Activated naive CD8-positive, alpha-beta T cell treated with anti-CD3 and anti-CD28 coated beads, Interleukin-2, amount 10 ng/mL, durations not matched to agents 7 days and 5 days (primary cell): ENCODE measurements at regions not wholly inside any gene's neighbourhood (a gene's known extent, or its start where the extent isn't known, plus 50 kb on each side); places are given as distances from the start of the nearest gene placed in this dataset.
"Not testable (repeated sequence)": the region's sequence is repeated elsewhere in the genome, so short reads cannot be mapped to it uniquely, and the experiment has no call there.

Source experiments
- ATAC-seq: fragments of 150-1000 bp; cut with Tn5 transposase; one replicate; pipeline ENCODE4 v1.10.0; 2021; ENCODE audit warnings: low read depth, moderate library complexity
- POLR2A ChIA-PET: fragments of 350-600 bp; sonication (Branson Sonifier 250); formaldehyde crosslinking; loops from one replicate; lab custom pipeline; 2021; ENCODE audit warnings: antibody characterized with exemption; lab: Charles Lee
- DNase-seq: peaks from one replicate; pipeline ENCODE4 v3.0.0; 2021
- H3K27ac Mint-ChIP-seq: one replicate; pipeline ENCODE4 v1.8.0; 2022; ENCODE audit warnings: mild to moderate bottlenecking, mixed read lengths
- H3K27me3 Mint-ChIP-seq: one replicate; pipeline ENCODE4 v1.8.0; 2022; ENCODE audit warnings: mild to moderate bottlenecking, moderate library complexity, mixed read lengths
- H3K36me3 Mint-ChIP-seq: one replicate; pipeline ENCODE4 v1.8.0; 2021; ENCODE audit warnings: mild to moderate bottlenecking, mixed read lengths
- H3K4me1 Mint-ChIP-seq: one replicate; pipeline ENCODE4 v1.8.0; 2021; ENCODE audit warnings: mixed read lengths
- H3K4me3 Mint-ChIP-seq: one replicate; pipeline ENCODE4 v1.8.0; 2022; ENCODE audit warnings: mild to moderate bottlenecking, moderate library complexity, mixed read lengths
- H3K9me3 Mint-ChIP-seq: one replicate; pipeline ENCODE4 v1.8.0; 2021; ENCODE audit warnings: mixed read lengths

DNA sequence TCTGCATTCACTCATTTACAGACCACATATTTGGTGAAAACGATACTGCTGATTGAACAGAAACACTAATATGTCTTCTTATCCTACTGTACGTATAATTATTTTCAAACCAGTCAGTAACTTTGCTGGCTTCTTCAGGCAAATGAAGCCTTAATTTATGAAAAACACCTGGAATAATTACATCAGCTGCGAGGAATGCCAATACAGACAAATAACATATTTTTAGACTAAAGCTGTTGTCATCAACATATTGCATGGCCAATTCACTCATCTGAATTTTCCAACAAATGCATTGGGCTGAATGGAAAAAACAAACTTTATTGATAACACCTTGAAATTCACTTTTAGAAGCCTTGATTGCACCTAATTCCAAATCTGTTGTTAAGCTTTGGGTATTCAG lies 165.9 kb downstream of the HLX start:
- H3K4me3 Mint-ChIP-seq = no peak overlapping the region
- POLR2A ChIA-PET = no interaction called here
- no peak overlapping the region for H3K27ac Mint-ChIP-seq
- H3K9me3 Mint-ChIP-seq = peaks cover 2% of the 10 kb centered on the region
- no peaks in the 10 kb centered on the region for H3K27me3 Mint-ChIP-seq
- no peak for DNase-seq
- H3K36me3 Mint-ChIP-seq = no peaks in the 10 kb centered on the region
- H3K4me1 Mint-ChIP-seq = no peaks in the 10 kb centered on the region
- ATAC-seq = no peak

DNA sequence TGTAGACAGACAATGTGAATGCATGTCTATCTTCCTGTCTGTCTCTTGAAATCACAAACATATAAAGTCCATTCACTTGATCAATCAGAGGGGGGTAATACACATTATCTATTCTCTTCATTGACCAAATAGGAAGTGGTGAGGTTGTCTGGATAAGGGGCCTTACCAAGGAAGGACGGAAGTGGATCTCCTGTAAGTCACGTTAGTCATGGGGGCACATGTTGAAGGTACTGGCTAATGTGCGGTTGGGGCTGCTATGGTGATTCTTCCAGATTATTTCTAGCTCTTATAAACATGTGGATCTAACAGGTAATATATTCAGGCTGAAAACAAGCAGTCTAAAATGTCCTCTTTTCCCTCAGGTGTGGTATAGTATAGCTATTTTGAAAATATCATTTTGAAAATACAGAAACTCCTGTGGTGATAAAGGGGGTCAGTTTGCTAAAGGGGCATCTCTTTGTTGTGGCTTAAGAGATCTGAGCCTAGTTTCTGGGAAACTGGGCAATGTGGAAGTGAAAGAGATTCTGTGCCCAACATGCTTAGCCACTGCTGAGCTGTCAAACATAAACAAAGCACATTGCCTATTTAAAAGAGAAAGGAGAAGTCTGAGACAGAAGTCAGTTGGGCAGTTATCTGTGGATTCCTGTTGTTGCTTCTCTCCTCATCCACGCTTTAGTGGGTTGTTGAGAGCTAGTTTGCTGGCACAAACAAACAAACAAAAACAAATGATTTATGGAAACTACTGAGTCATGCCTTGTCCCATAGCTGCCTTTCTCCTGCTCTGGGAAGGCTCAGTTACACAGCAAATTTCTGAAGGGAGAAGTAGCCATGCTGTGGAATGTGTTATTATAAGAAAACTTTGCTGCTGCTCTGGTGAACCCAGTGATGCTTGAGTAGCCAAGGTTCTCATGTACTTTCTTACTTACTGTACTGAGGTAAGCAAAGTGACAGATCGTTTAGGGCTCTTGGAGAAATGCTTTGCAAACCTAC lies 166.9 kb downstream of the HLX start:
- no peak overlapping the region for H3K4me3 Mint-ChIP-seq
- POLR2A ChIA-PET = no interaction called here
- H3K4me1 Mint-ChIP-seq = no peaks in the 10 kb centered on the region
- H3K27me3 Mint-ChIP-seq = peaks cover 3% of the 10 kb centered on the region
- H3K36me3 Mint-ChIP-seq = no peaks in the 10 kb centered on the region
- ATAC-seq (no peak), DNase-seq (no peak)
- no peak overlapping the region for H3K27ac Mint-ChIP-seq
- H3K9me3 Mint-ChIP-seq = peaks cover 2% of the 10 kb centered on the region

DNA sequence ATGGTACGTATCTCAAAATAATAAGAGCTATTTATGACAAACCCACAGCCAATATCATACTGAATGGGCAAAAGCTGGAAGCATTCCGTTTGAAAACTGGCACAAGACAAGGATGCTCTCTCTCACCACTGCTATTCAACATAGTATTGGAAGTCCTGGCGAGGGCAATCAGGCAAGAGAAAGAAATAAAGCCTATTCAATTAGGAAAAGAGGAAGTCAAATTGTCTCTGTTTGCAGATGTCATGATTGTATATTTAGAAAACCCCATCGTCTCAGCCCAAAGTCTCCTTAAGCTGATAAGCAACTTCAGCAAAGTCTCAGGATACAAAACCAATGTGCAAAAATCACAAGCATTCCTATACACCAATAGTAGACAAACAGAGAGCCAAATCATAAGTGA lies 172.1 kb downstream of the HLX start:
- H3K9me3 Mint-ChIP-seq, ATAC-seq, DNase-seq, H3K36me3 Mint-ChIP-seq, H3K4me3 Mint-ChIP-seq, H3K27ac Mint-ChIP-seq, H3K27me3 Mint-ChIP-seq, POLR2A ChIA-PET, H3K4me1 Mint-ChIP-seq: not testable (repeated sequence)

DNA sequence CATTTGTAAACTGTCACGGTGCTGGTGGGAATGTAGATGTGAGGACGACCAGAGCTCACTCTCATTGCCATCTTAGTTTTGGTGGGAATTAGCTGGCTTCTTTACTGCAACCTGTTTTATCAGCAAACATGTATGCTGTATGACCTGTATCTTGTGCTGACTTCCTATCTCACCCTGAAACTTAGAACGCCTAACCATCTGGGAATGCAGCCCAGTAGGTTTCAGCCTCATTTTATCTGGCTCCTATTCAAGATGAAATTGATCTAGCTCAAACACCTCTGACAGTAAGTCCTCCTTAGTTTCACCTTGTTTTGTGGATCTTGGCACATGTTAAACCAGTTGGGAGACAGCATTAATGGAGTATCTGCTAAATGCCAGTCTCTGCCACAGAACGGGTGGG lies 174.6 kb downstream of the HLX start:
- no peak for ATAC-seq
- no peaks in the 10 kb centered on the region for H3K4me1 Mint-ChIP-seq
- no peak overlapping the region for H3K4me3 Mint-ChIP-seq
- H3K36me3 Mint-ChIP-seq = no peaks in the 10 kb centered on the region
- peaks cover 5% of the 10 kb centered on the region for H3K27me3 Mint-ChIP-seq
- POLR2A ChIA-PET = no interaction called here
- peaks cover 3% of the 10 kb centered on the region for H3K9me3 Mint-ChIP-seq
- no peak overlapping the region for H3K27ac Mint-ChIP-seq
- no peak for DNase-seq

DNA sequence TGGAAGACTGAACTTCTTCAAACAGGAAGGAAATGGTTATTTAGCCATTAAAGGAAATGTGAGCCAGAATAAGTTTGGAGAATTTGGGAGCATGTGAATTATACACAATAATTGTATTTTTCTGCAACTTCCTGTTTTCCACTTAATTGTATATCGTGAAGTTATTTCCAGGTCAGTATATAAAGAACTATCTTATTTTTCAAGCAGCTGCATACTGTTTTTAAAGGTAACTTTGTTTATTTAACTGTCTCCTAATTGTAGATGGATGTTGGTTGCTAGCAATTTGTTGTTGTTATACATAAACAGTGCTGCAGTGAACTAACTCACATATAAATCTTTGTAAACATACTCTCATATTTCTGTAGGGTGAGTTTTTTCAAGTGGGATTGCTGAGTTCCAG lies 180.3 kb downstream of the HLX start:
- H3K4me1 Mint-ChIP-seq = no peaks in the 10 kb centered on the region
- ATAC-seq = no peak
- POLR2A ChIA-PET = no interaction called here
- H3K36me3 Mint-ChIP-seq = no peaks in the 10 kb centered on the region
- H3K27me3 Mint-ChIP-seq = peaks cover 2% of the 10 kb centered on the region
- H3K27ac Mint-ChIP-seq = no peak overlapping the region
- H3K4me3 Mint-ChIP-seq = no peak overlapping the region
- no peak for DNase-seq
- H3K9me3 Mint-ChIP-seq = no peaks in the 10 kb centered on the region

DNA sequence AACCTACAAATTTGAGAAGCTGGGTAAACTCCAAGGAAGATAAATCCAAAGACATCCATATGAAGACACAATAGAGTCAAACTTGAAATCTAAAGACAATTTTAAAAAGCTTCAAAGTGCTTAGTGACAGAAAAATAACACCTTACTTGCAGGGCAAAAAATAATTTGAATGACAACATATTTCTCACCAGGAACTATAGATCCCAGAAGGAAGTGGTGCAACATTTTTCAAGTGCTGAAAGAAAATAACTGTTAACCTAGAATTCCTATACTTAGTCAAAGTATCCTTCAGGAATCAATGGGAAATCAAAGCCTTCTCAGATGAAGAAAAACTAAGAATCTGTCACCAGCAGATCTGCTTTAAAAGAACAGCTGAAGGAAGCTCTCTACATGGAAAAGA lies 184.4 kb downstream of the HLX start:
- no peak overlapping the region for H3K27ac Mint-ChIP-seq
- H3K27me3 Mint-ChIP-seq = peaks cover 4% of the 10 kb centered on the region
- H3K4me3 Mint-ChIP-seq = no peak overlapping the region
- POLR2A ChIA-PET = no interaction called here
- no peaks in the 10 kb centered on the region for H3K4me1 Mint-ChIP-seq
- no peaks in the 10 kb centered on the region for H3K9me3 Mint-ChIP-seq
- no peaks in the 10 kb centered on the region for H3K36me3 Mint-ChIP-seq
- ATAC-seq = no peak
- no peak for DNase-seq

DNA sequence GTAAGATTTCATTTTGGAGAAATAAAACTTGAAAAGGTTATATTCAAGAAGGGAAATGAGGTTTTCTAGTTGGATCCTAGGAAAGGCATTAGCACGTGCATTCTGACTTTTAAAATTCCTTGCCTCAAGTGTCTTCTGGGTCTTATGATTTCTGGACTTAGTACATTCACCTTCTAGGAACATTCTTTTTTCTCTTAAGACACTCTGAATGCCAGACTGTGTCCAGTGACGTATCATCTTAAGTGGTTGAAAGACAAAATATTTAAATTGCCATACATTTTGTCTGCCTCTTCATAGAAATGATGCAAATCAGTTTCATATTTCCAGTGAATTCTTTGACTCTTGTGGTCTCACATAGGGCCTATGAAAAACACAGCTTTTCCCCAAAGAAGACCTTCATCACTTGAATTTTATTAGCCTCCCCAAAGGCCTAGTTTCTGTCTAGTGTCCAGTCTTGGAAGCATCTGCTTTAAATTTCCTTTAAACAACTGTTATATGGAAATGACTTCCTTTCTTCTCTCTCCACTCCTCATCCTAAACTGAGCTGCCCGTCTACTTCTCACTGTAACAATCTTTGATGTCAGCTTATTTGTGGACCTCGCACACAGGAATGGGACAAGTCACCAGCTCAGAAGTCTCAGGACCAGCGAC lies 187.2 kb downstream of the HLX start:
- Mint-ChIP-seq H3K9me3 (no peaks in the 10 kb centered on the region), H3K27ac (no peak overlapping the region), H3K4me3 (no peak overlapping the region), H3K36me3 (no peaks in the 10 kb centered on the region), H3K27me3 (peaks cover 4% of the 10 kb centered on the region), H3K4me1 (no peaks in the 10 kb centered on the region)
- ATAC-seq (no peak), DNase-seq (no peak)
- POLR2A ChIA-PET = no interaction called here

DNA sequence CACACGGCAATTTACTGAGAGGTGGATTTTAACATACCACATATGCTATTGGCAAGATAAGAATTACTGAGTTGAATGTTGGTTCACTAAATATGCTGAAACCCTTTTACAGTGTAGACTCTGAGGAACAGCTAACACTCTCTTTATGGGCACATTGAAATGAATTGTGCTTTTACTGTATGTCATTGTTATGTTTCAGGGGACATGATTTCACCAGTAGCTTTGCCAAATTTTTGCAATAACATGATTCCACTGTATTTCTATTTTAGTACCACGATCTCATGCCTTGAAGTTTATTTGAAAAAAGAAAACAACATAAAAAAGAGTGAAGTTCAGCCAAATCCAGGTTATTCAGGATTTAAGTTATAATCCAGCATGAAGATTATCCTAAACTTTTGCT lies 188.5 kb downstream of the HLX start:
- no peaks in the 10 kb centered on the region for H3K36me3 Mint-ChIP-seq
- no peak overlapping the region for H3K27ac Mint-ChIP-seq
- H3K4me1 Mint-ChIP-seq = no peaks in the 10 kb centered on the region
- H3K27me3 Mint-ChIP-seq = peaks cover 4% of the 10 kb centered on the region
- ATAC-seq (no peak), DNase-seq (no peak)
- no peaks in the 10 kb centered on the region for H3K9me3 Mint-ChIP-seq
- no peak overlapping the region for H3K4me3 Mint-ChIP-seq
- POLR2A ChIA-PET = no interaction called here

DNA sequence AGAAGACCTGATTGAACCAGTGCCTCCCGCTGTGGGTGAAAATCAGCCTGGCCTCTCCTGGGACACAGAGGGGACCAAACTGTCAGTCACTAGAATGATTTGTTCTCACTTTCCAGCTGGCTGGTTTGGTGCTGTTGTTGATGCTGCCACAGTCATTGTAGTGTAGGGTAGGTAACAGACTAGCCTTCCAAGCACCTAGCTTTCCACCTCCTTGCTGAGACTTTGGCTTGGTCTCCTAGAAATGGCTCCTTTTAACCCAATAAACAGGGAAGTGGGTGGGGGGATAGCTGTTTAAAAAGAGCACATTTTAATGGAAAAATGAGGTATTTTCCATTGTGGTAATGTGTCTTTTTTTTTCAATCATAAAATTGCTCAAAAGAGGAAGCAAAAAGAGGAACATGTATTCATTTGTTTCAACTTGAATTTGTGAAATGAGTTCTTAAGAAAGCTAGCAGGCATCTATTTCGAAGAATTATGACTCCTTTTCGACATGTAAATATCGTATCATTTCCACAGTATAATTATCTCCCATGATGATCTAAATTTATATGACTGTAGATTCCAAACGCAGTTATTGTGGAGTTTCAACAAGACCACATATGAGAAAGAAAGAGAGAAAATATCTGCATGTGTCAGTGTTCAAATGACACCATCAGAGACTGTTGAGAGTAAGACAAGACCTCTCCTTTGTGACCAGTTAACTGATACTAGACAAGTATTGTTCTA lies 190.1 kb downstream of the HLX start:
- POLR2A ChIA-PET = no interaction called here
- Mint-ChIP-seq H3K27me3 (peaks cover 4% of the 10 kb centered on the region), H3K4me3 (no peak overlapping the region), H3K4me1 (no peaks in the 10 kb centered on the region), H3K27ac (no peak overlapping the region), H3K36me3 (no peaks in the 10 kb centered on the region), H3K9me3 (no peaks in the 10 kb centered on the region)
- no peak for ATAC-seq
- DNase-seq = no peak

DNA sequence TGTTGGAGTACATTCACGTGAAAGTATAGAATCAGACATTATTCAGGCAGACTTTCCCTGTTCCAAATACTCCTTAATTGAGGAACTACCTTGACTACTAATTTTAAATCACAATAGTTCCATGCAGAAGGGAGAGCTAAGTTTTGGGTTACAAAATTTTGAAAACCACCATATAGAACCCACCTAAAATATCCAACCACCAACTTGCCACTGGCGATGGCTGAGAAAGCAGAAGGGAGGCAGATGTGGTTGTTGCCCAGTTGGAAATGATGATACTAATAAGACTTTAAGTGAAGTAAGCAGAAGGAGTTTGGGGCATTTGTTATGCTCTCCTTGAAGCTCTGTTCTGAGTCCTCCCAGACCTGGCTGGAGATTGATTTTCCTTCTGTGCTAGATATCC lies 190.7 kb downstream of the HLX start:
- DNase-seq (no peak), ATAC-seq (no peak)
- no peak overlapping the region for H3K27ac Mint-ChIP-seq
- no peak overlapping the region for H3K4me3 Mint-ChIP-seq
- H3K36me3 Mint-ChIP-seq = no peaks in the 10 kb centered on the region
- POLR2A ChIA-PET = no interaction called here
- no peaks in the 10 kb centered on the region for H3K9me3 Mint-ChIP-seq
- peaks cover 4% of the 10 kb centered on the region for H3K27me3 Mint-ChIP-seq
- H3K4me1 Mint-ChIP-seq = no peaks in the 10 kb centered on the region

DNA sequence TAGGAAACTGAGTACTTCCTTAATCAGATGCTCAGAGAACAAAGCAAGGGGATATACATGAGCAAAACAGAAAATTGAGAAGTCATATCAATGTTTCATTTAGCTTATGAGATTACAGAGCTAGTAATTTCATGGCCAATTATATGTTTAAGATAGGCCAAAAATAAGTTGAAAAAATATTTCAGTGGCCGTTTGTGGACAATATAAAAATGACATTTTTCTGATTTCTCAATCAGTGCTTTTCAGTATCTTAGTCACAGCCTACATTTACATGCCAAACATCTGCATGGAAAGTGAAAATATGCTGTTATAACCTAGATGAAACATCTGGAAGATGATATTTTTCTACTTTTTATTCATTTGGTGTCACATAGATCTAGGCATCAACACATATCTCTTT lies 192.5 kb downstream of the HLX start:
- no peak overlapping the region for H3K27ac Mint-ChIP-seq
- no peaks in the 10 kb centered on the region for H3K9me3 Mint-ChIP-seq
- peaks cover 2% of the 10 kb centered on the region for H3K27me3 Mint-ChIP-seq
- DNase-seq = no peak
- POLR2A ChIA-PET = no interaction called here
- no peak for ATAC-seq
- H3K4me3 Mint-ChIP-seq = no peak overlapping the region
- no peaks in the 10 kb centered on the region for H3K36me3 Mint-ChIP-seq
- H3K4me1 Mint-ChIP-seq = no peaks in the 10 kb centered on the region

DNA sequence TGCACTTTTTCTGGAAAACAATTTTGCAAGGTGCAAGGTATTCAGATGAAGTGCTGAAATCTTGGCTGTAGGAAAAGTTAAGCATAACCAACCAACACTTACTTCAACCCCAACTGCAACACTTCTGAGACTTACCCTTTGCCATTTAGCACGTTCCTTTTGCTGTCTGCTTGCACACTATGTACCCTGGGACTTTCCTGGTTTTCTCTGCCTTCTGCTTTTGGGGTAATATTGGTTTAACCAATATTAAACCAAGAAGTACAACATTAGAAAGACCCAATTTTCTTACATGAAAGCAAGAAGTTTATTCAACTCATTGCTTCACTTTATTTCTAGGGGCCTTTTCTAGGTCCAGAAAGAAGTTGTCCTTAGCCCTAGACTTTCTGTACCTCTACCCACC lies 193.0 kb downstream of the HLX start:
- peaks cover 2% of the 10 kb centered on the region for H3K27me3 Mint-ChIP-seq
- H3K4me3 Mint-ChIP-seq = no peak overlapping the region
- no peaks in the 10 kb centered on the region for H3K9me3 Mint-ChIP-seq

DNA sequence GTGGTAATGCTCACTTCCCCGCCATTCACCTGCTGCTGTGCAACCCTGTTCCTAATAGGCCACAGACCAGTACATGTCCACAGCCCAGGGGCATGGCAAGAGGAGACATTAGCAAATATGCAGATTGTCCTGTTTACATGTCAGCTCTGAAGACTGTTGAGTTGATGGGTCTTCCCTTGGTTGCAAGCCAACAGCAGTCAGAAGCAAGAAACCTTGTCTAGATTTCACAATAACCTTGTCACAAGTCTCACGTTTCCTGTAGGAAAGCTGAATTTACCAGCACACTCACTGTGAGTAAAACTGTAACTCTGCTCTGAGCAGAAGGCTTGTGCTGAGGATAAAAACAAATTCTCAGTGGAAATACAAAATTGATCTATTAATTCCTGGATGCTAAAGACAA lies 195.1 kb downstream of the HLX start:
- H3K27me3 Mint-ChIP-seq = no peaks in the 10 kb centered on the region
- H3K27ac Mint-ChIP-seq = no peak overlapping the region
- H3K36me3 Mint-ChIP-seq = no peaks in the 10 kb centered on the region
- POLR2A ChIA-PET = no interaction called here
- no peak overlapping the region for H3K4me3 Mint-ChIP-seq
- DNase-seq = no peak
- H3K4me1 Mint-ChIP-seq = no peaks in the 10 kb centered on the region
- ATAC-seq = no peak
- H3K9me3 Mint-ChIP-seq = no peaks in the 10 kb centered on the region

More for the DNA sequence above, 193.0 kb downstream of the HLX start:
- Mint-ChIP-seq H3K27ac (no peak overlapping the region), H3K4me1 (no peaks in the 10 kb centered on the region), H3K36me3 (no peaks in the 10 kb centered on the region)
- ATAC-seq = no peak
- DNase-seq = no peak
- POLR2A ChIA-PET = no interaction called here
